HEK293T (cell line): ENCODE measurements at regions not wholly inside any gene's neighbourhood (a gene's known extent, or its start where the extent isn't known, plus 50 kb on each side); places are given as distances from the start of the nearest gene placed in this dataset.

Experiments used
- BHLHE40 ChIP-seq: fragments of 450-650 bp; IDR thresholded peaks from 2 replicates; pipeline ENCODE4 v1.6.1; 2016; ENCODE audit warnings: mild to moderate bottlenecking, moderate library complexity, borderline replicate concordance
- CTBP1 ChIP-seq: fragments of 450-650 bp; IDR thresholded peaks from 2 replicates; pipeline ENCODE4 v1.6.1; 2016; ENCODE audit warnings: borderline replicate concordance
- ELF4 ChIP-seq: fragments of 450-650 bp; IDR thresholded peaks from 2 replicates; pipeline ENCODE4 v1.6.1; 2017; ENCODE audit warnings: antibody characterized with exemption
- FOXA1 ChIP-seq: fragments of 450-650 bp; IDR thresholded peaks from 2 replicates; pipeline ENCODE4 v1.6.1; 2016; ENCODE audit warnings: mild to moderate bottlenecking
- FOXM1 ChIP-seq: fragments of 450-650 bp; IDR thresholded peaks from 2 replicates; pipeline ENCODE4 v1.6.1; 2017; ENCODE audit warnings: mild to moderate bottlenecking, borderline replicate concordance
- L3MBTL2 ChIP-seq: fragments of 450-650 bp; conservative IDR thresholded peaks from 2 replicates; pipeline ENCODE4 v1.6.1; 2016; ENCODE audit warnings: mild to moderate bottlenecking
- LEF1 ChIP-seq: fragments of 450-650 bp; IDR thresholded peaks from 2 replicates; pipeline ENCODE4 v1.6.1; 2017; ENCODE audit warnings: mild to moderate bottlenecking, borderline replicate concordance
- NFRKB ChIP-seq: fragments of 450-650 bp; IDR thresholded peaks from 2 replicates; pipeline ENCODE4 v1.6.1; 2016; ENCODE audit warnings: mild to moderate bottlenecking, moderate library complexity
- SP1 ChIP-seq: fragments of 450-650 bp; IDR thresholded peaks from 2 replicates; pipeline ENCODE4 v1.6.1; 2017
- SUZ12 ChIP-seq: fragments of 450-650 bp; IDR thresholded peaks from 2 replicates; pipeline ENCODE4 v1.6.1; 2016; ENCODE audit warnings: mild to moderate bottlenecking
- ZNF384 ChIP-seq: fragments of 450-650 bp; IDR thresholded peaks from 2 replicates; pipeline ENCODE4 v1.6.1; 2016
- TF ChIP-seq, protein P1 (sequence below): fragments of 450-650 bp; IDR thresholded peaks from 2 replicates; pipeline ENCODE4 v1.6.1; 2016

DNA sequence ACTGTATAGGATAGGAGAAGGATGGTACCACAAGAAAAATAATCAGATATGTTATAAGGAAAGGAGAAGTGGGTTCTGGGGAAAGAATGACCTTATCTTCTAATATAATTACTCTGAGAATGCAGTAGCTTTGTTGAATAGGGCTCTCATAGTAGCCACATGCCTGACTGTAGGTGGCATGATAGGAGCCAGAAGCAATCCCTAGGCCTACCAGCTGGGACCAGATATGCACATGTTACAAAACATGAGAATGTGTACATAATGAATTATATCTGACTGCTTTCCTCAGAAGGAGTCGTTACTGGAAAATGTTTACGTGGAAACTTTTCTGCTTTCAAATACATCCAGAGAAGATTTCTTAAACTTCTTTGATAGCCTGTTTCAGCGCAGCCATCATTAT is 53.2 kb upstream of the FAM3C start:
- TF ChIP-seq FOXM1 (no peak), NFRKB (no peak), SP1 (no peak), L3MBTL2 (no peak), FOXA1 (no peak), LEF1 (no peak), ELF4 (no peak), ZNF384 (no peak), SUZ12 (no peak), CTBP1 (no peak), BHLHE40 (no peak)
- TF ChIP-seq, protein P1, sequence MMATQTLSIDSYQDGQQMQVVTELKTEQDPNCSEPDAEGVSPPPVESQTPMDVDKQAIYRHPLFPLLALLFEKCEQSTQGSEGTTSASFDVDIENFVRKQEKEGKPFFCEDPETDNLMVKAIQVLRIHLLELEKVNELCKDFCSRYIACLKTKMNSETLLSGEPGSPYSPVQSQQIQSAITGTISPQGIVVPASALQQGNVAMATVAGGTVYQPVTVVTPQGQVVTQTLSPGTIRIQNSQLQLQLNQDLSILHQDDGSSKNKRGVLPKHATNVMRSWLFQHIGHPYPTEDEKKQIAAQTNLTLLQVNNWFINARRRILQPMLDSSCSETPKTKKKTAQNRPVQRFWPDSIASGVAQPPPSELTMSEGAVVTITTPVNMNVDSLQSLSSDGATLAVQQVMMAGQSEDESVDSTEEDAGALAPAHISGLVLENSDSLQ, result no peak
